HEK293 (cell line): ENCODE measurements at regions not wholly inside any gene's neighbourhood (a gene's known extent, or its start where the extent isn't known, plus 50 kb on each side); places are given as distances from the start of the nearest gene placed in this dataset.

Experiments used
- AEBP2 ChIP-seq: fragments of 450-650 bp; formaldehyde crosslinking; IDR thresholded peaks from 2 replicates; pipeline ENCODE4 v1.5.1; 2016; ENCODE audit warnings: missing biosample characterization, missing genetic modification characterization, borderline replicate concordance
- CTCF ChIP-seq: fragments of 450-650 bp; formaldehyde crosslinking; IDR thresholded peaks from 2 replicates; pipeline ENCODE4 v1.5.1; 2016; ENCODE audit warnings: missing biosample characterization, missing genetic modification characterization
- EGR2 ChIP-seq: fragments of 450-650 bp; formaldehyde crosslinking; IDR thresholded peaks from 2 replicates; pipeline ENCODE4 v1.5.1; 2016; ENCODE audit warnings: low read depth, missing biosample characterization, missing genetic modification characterization
- PRDM6 ChIP-seq: fragments of 450-650 bp; formaldehyde crosslinking; IDR thresholded peaks from 2 replicates; pipeline ENCODE4 v1.5.1; 2017; ENCODE audit warnings: missing biosample characterization, missing genetic modification characterization
- SETDB1 ChIP-seq: IDR thresholded peaks from one replicate; pipeline ENCODE4 v1.6.1; 2017; ENCODE audit warnings: mild to moderate bottlenecking, low read length, moderate library complexity, mixed read lengths; ENCODE audit not compliant: insufficient read length
- TRIM28 ChIP-seq: IDR thresholded peaks from 2 replicates; pipeline ENCODE4 v1.6.1; 2011; ENCODE audit warnings: low read length, control low read depth, borderline replicate concordance
- ZBTB1 ChIP-seq: fragments of 450-650 bp; formaldehyde crosslinking; IDR thresholded peaks from 2 replicates; pipeline ENCODE4 v1.5.1; 2016; ENCODE audit warnings: missing biosample characterization, missing genetic modification characterization
- ZFP41 ChIP-seq: fragments of 450-650 bp; formaldehyde crosslinking; IDR thresholded peaks from 2 replicates; pipeline ENCODE4 v1.5.1; 2016; ENCODE audit warnings: missing biosample characterization, missing genetic modification characterization, borderline replicate concordance
- ZNF211 ChIP-seq: fragments of 450-650 bp; formaldehyde crosslinking; IDR thresholded peaks from 2 replicates; pipeline ENCODE4 v1.5.1; 2016; ENCODE audit warnings: low read depth, missing biosample characterization, missing genetic modification characterization

GRCh38 chr11:27945348-27945747 lies 162.6 kb downstream of the KIF18A start:
- TF ChIP-seq CTCF (tag by site-specific recombination) (no peak), TRIM28 (no peak), ZBTB1 (no peak), SETDB1 (no peak), AEBP2 (tag by site-specific recombination) (no peak), PRDM6 (tag by site-specific recombination) (no peak), ZNF211 (tag by site-specific recombination) (no peak), EGR2 (tag by site-specific recombination) (no peak), ZFP41 (tag by site-specific recombination) (no peak)
